GM12875 (cell line): ENCODE measurements at regions not wholly inside any gene's neighbourhood (a gene's known extent, or its start where the extent isn't known, plus 50 kb on each side); places are given as distances from the start of the nearest gene placed in this dataset.

Source experiments
- H3K4me3 ChIP-seq: one replicate; pipeline ENCODE4 v1.5.1; 2011; ENCODE audit warnings: low read depth, low read length, control low read depth
- TF ChIP-seq, protein P1 (sequence below): IDR thresholded peaks from 2 replicates; pipeline ENCODE4 v1.5.1; 2011; ENCODE audit warnings: low read depth, mild to moderate bottlenecking, control low read depth, inconsistent platforms, low read length, moderate library complexity, borderline replicate concordance; ENCODE audit not compliant: insufficient read depth

DNA sequence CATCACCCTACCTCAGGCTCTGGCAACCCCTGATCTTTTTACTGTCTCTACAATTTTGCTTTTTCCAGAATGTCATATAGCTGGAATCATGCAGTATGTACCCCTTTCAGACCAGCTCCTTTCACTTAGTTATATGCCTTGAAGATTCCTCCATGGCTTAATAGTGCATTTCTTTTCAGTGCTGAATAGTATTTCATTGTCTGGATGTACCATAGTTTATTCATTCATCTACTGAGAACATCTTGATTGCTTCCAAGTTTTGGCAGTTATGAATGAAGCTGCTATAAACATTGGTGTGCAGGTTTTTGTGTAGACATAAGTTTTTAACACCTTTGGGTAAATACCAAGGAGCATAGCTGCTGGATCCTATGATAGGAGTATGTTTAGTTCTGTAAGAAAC lies 50.8 kb upstream of the ANP32A start:
- TF ChIP-seq, protein P1, sequence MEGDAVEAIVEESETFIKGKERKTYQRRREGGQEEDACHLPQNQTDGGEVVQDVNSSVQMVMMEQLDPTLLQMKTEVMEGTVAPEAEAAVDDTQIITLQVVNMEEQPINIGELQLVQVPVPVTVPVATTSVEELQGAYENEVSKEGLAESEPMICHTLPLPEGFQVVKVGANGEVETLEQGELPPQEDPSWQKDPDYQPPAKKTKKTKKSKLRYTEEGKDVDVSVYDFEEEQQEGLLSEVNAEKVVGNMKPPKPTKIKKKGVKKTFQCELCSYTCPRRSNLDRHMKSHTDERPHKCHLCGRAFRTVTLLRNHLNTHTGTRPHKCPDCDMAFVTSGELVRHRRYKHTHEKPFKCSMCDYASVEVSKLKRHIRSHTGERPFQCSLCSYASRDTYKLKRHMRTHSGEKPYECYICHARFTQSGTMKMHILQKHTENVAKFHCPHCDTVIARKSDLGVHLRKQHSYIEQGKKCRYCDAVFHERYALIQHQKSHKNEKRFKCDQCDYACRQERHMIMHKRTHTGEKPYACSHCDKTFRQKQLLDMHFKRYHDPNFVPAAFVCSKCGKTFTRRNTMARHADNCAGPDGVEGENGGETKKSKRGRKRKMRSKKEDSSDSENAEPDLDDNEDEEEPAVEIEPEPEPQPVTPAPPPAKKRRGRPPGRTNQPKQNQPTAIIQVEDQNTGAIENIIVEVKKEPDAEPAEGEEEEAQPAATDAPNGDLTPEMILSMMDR = no peak
- H3K4me3 ChIP-seq = no peak overlapping the region

DNA sequence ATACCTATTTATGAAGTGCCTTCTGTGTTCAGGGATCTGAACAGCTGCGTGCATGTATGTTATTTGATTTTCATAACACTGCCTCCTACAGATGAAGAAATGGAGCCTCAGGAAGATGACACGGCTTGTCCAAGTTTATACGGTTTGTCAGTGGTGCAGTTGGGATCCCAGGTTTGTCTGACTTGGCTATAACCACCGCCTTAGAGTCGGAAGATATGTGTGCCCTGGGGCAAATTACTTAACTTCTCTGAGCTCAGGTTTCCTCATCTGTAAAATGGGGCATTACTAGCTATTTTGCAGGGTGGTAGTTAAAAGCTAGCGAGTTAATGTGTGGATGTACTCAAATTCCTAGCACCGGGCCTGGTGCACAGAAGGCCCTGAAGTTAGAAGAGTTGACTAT lies 54.1 kb upstream of the ANP32A start:
- TF ChIP-seq, protein P1 = no peak
- no peak overlapping the region for H3K4me3 ChIP-seq

- TF ChIP-seq, protein P1 = peak; percentile 75
- H3K4me3 ChIP-seq = no peak overlapping the region
These were observed 54.8 kb upstream of the SPESP1 start for GRCh38 chr15:68875377-68876116.

GRCh38 chr15:68877626-68878025 lies 52.7 kb upstream of the SPESP1 start:
- TF ChIP-seq, protein P1 = no peak
- H3K4me3 ChIP-seq = no peak overlapping the region

DNA sequence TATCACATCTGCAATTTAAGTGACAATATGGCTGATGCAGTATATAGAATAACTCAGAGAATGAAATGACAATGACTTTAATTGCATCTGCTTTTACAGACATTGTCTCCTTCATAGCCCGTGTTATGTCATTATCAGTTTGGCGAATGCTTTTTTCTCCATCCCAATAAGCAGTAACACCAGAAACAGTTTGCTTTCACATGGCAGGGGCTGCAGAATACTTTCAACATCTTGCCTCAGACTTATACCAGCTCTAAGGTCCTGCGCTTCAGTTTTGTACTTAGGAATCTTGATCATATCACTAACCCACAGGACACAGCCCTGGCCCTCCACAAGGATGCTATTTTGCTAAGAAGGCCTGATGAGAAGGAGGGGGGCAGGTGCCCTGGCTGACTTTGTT lies 49.9 kb upstream of the SPESP1 start:
- H3K4me3 ChIP-seq = no peak overlapping the region
- TF ChIP-seq, protein P1 = no peak
